Activated T-helper 2 cell treated with anti-CD3 and anti-CD28 coated beads, Interferon-gamma antibody, Interleukin-2, Interleukin-4, amounts not matched to agents 10 μg/mL and 5 μg/mL and 100 μg/mL, durations not matched to agents 14 hours and 24 hours and 36 hours (primary cell): ENCODE measurements at regions not wholly inside any gene's neighbourhood (a gene's known extent, or its start where the extent isn't known, plus 50 kb on each side); places are given as distances from the start of the nearest gene placed in this dataset.

Experiments
- DNase-seq: peaks from one replicate; pipeline ENCODE4 v3.0.0; 2021; ENCODE audit warnings: low spot score
- H3K27ac Mint-ChIP-seq: one replicate; pipeline ENCODE4 v1.8.0; 2021; ENCODE audit warnings: mixed read lengths
- H3K27me3 Mint-ChIP-seq: one replicate; pipeline ENCODE4 v1.8.0; 2021; ENCODE audit warnings: low read depth, mixed read lengths
- H3K36me3 Mint-ChIP-seq: one replicate; pipeline ENCODE4 v1.8.0; 2021; ENCODE audit warnings: low read depth, mixed read lengths
- H3K4me1 Mint-ChIP-seq: one replicate; pipeline ENCODE4 v1.8.0; 2021; ENCODE audit warnings: low read depth, mixed read lengths
- H3K4me3 Mint-ChIP-seq: one replicate; pipeline ENCODE4 v1.8.0; 2021; ENCODE audit warnings: low read depth, mild to moderate bottlenecking, moderate library complexity, mixed read lengths
- H3K9me3 Mint-ChIP-seq: one replicate; pipeline ENCODE4 v1.8.0; 2021; ENCODE audit warnings: mixed read lengths
- intact Hi-C: fragments of 100-400 bp; cut with micrococcal nuclease; formaldehyde crosslinking; loops from one replicate; pipeline ENCODE4 v1.15.1; 2023

GRCh38 chr10:117666166-117666565 lies 123.6 kb downstream of the EMX2 start:
- intact Hi-C loops = no loop called here
- H3K4me3 Mint-ChIP-seq = no peak overlapping the region
- DNase-seq = no peak
- peaks cover 4% of the 10 kb centered on the region for H3K4me1 Mint-ChIP-seq
- no peaks in the 10 kb centered on the region for H3K9me3 Mint-ChIP-seq
- H3K36me3 Mint-ChIP-seq = no peaks in the 10 kb centered on the region
- no peak overlapping the region for H3K27ac Mint-ChIP-seq
- H3K27me3 Mint-ChIP-seq = peaks cover 2% of the 10 kb centered on the region

GRCh38 chr10:117666965-117667364 lies 124.4 kb downstream of the EMX2 start:
- H3K27me3 Mint-ChIP-seq = peaks cover 2% of the 10 kb centered on the region
- no peaks in the 10 kb centered on the region for H3K9me3 Mint-ChIP-seq
- no peak overlapping the region for H3K4me3 Mint-ChIP-seq
- DNase-seq = no peak
- intact Hi-C loops = no loop called here
- H3K36me3 Mint-ChIP-seq = no peaks in the 10 kb centered on the region
- peaks cover 4% of the 10 kb centered on the region for H3K4me1 Mint-ChIP-seq
- H3K27ac Mint-ChIP-seq = no peak overlapping the region

- peaks cover 2% of the 10 kb centered on the region for H3K27me3 Mint-ChIP-seq
- no peaks in the 10 kb centered on the region for H3K9me3 Mint-ChIP-seq
- H3K36me3 Mint-ChIP-seq = no peaks in the 10 kb centered on the region
- H3K4me1 Mint-ChIP-seq = peaks cover 4% of the 10 kb centered on the region
- DNase-seq = no peak
- intact Hi-C loops = loop anchor here (2.0 kb wide), 1 partner anchor 15 kb away; no protein-coding TSS in a partner anchor
- H3K27ac Mint-ChIP-seq = no peak overlapping the region
- H3K4me3 Mint-ChIP-seq = no peak overlapping the region
These were observed 125.3 kb downstream of the EMX2 start for GRCh38 chr10:117667831-117668230.

GRCh38 chr10:117668327-117669008 lies 125.9 kb downstream of the EMX2 start:
- Mint-ChIP-seq H3K36me3 (no peaks in the 10 kb centered on the region), H3K4me3 (no peak overlapping the region), H3K27me3 (peaks cover 2% of the 10 kb centered on the region), H3K9me3 (no peaks in the 10 kb centered on the region), H3K4me1 (peaks cover 2% of the 10 kb centered on the region), H3K27ac (no peak overlapping the region)
- no peak for DNase-seq
- intact Hi-C loops = loop anchor here (2.0 kb wide), 1 partner anchor 16 kb away; no protein-coding TSS in a partner anchor

- Mint-ChIP-seq H3K9me3 (no peaks in the 10 kb centered on the region), H3K4me3 (no peak overlapping the region), H3K27ac (no peak overlapping the region), H3K4me1 (no peaks in the 10 kb centered on the region), H3K27me3 (no peaks in the 10 kb centered on the region), H3K36me3 (no peaks in the 10 kb centered on the region)
- intact Hi-C loops = loop anchor here (2.0 kb wide), 1 partner anchor 16 kb away; no protein-coding TSS in a partner anchor
- DNase-seq = no peak
These were observed 126.6 kb downstream of the EMX2 start for GRCh38 chr10:117669122-117669521.

- no peaks in the 10 kb centered on the region for H3K36me3 Mint-ChIP-seq
- H3K9me3 Mint-ChIP-seq = no peaks in the 10 kb centered on the region
- DNase-seq = no peak
- H3K4me3 Mint-ChIP-seq = no peak overlapping the region
- H3K27ac Mint-ChIP-seq = no peak overlapping the region
- H3K27me3 Mint-ChIP-seq = peaks cover 2% of the 10 kb centered on the region
- H3K4me1 Mint-ChIP-seq = no peaks in the 10 kb centered on the region
- intact Hi-C loops = no loop called here
These were observed 127.8 kb downstream of the EMX2 start for GRCh38 chr10:117670116-117670904.

GRCh38 chr10:117673230-117674010 lies 130.9 kb downstream of the EMX2 start:
- H3K36me3 Mint-ChIP-seq = no peaks in the 10 kb centered on the region
- intact Hi-C loops = no loop called here
- peaks cover 3% of the 10 kb centered on the region for H3K4me1 Mint-ChIP-seq
- DNase-seq = no peak
- H3K27me3 Mint-ChIP-seq = peaks cover 12% of the 10 kb centered on the region
- H3K9me3 Mint-ChIP-seq = no peaks in the 10 kb centered on the region
- H3K27ac Mint-ChIP-seq = no peak overlapping the region
- H3K4me3 Mint-ChIP-seq = no peak overlapping the region

- H3K4me1 Mint-ChIP-seq = peaks cover 6% of the 10 kb centered on the region
- no peak overlapping the region for H3K27ac Mint-ChIP-seq
- H3K36me3 Mint-ChIP-seq = no peaks in the 10 kb centered on the region
- H3K4me3 Mint-ChIP-seq = no peak overlapping the region
- no peak for DNase-seq
- H3K9me3 Mint-ChIP-seq = no peaks in the 10 kb centered on the region
- peaks cover 12% of the 10 kb centered on the region for H3K27me3 Mint-ChIP-seq
- intact Hi-C loops = no loop called here
These were observed 131.7 kb downstream of the EMX2 start for GRCh38 chr10:117674201-117674600.

- Mint-ChIP-seq H3K9me3 (no peaks in the 10 kb centered on the region), H3K27me3 (peaks cover 12% of the 10 kb centered on the region), H3K4me1 (peaks cover 6% of the 10 kb centered on the region), H3K36me3 (no peaks in the 10 kb centered on the region), H3K4me3 (no peak overlapping the region), H3K27ac (no peak overlapping the region)
- no peak for DNase-seq
- intact Hi-C loops = no loop called here
These were observed 132.1 kb downstream of the EMX2 start for GRCh38 chr10:117674646-117675045.

GRCh38 chr10:117675514-117676055 lies 133.0 kb downstream of the EMX2 start:
- Mint-ChIP-seq H3K4me3 (no peak overlapping the region), H3K27ac (no peak overlapping the region), H3K4me1 (peaks cover 6% of the 10 kb centered on the region), H3K9me3 (no peaks in the 10 kb centered on the region), H3K27me3 (peaks cover 12% of the 10 kb centered on the region), H3K36me3 (no peaks in the 10 kb centered on the region)
- intact Hi-C loops = no loop called here
- no peak for DNase-seq

- intact Hi-C loops = no loop called here
- Mint-ChIP-seq H3K9me3 (no peaks in the 10 kb centered on the region), H3K36me3 (no peaks in the 10 kb centered on the region), H3K4me1 (peaks cover 7% of the 10 kb centered on the region), H3K27ac (no peak overlapping the region), H3K4me3 (no peak overlapping the region), H3K27me3 (peaks cover 12% of the 10 kb centered on the region)
- no peak for DNase-seq
These were observed 134.7 kb downstream of the EMX2 start for GRCh38 chr10:117677239-117677638.

GRCh38 chr10:117677890-117678500 lies 135.4 kb downstream of the EMX2 start:
- H3K36me3 Mint-ChIP-seq = no peaks in the 10 kb centered on the region
- intact Hi-C loops = no loop called here
- no peak for DNase-seq
- no peak overlapping the region for H3K27ac Mint-ChIP-seq
- no peak overlapping the region for H3K4me3 Mint-ChIP-seq
- no peaks in the 10 kb centered on the region for H3K9me3 Mint-ChIP-seq
- peaks cover 7% of the 10 kb centered on the region for H3K4me1 Mint-ChIP-seq
- H3K27me3 Mint-ChIP-seq = peaks cover 12% of the 10 kb centered on the region
